ENCODE measurements at regions not wholly inside any gene's neighbourhood (a gene's known extent, or its start where the extent isn't known, plus 50 kb on each side); places are given as distances from the start of the nearest gene placed in this dataset.
"Not testable (repeated sequence)": the region's sequence is repeated elsewhere in the genome, so short reads cannot be mapped to it uniquely, and the experiment has no call there.

DNA sequence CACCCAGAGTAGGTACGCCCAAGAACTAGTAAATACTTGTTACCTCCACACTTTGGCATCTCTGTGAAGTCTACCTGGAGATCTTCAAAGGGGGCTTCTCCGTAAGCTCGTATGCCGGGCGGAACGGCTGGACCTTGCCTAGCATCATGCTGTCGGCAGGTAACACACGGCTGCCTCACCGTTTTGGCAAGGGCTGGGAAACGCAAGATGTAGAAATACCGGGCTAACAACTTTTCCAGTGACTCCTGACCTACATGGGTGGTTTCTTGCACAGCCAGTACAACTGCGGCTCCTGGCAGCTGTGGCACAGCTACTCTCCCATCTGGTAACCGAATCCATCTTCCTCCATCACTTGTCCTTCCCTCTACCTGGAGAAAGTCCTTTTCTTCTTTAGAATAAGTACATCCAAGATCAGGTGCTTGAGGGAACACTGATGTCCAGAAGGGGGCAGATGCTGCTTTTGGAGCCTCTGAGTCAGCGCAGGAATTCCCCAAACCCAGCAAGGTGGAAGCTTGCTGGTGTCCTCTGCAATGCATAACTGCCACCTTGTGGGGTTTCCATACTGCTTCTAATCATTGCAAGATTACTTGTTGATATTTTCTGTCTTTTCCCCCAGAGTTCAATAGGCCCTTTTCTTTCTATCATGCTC lies 59.7 kb upstream of the FRG2C start:
- WGBS, 3 donors: 69 to 82% (median 74%) methylated on average over 14 of the region's 14 CpGs
- not testable (repeated sequence) for H3K27ac ChIP-seq (ENCODE audit: low read depth, low read length)

DNA sequence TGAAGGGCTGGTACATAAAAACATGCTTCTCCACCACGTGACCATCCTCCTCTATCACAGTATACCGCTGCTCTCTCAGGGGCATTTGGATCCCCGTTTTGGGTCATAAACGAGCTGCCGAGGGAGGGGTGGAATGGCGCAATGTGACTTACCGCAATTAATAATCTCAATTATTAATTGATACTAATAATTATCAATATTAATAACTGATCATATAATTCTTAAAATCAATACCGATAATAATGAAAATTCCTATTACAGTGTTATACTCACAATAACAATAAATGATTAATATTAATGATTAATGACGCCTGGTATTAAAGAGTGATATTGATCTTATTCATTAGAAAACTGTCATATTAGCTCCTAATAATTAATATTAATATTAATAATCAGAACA lies 56.1 kb upstream of the FRG2C start:
- WGBS, 3 donors: 79 to 88% (median 82%) methylated on average over 9 of the region's 9 CpGs

DNA sequence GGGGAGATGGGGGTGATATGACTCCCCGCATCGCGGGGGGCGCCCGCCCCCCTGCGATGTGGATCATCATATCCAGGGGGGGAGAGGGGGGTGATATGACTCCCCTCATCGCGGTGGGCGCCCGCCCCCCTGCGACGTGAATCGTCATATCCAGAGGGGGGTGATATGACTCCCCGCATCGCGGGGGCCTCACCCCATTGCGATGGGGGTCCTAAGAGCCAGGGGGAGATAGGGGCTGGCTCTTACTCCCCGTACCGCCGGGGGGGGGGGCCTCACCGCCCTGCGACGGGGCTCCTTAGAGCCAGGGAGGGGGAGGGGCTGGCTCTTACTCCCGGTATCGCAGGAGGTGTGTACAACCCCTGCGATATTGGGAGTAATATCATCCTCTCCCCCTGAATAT lies 54.5 kb upstream of the FRG2C start:
- 23 to 33% (median 25%) methylated on average over 21 to 26 of the region's 26 CpGs for WGBS, 3 donors

More for the DNA sequence above, 56.1 kb upstream of the FRG2C start:
- not testable (repeated sequence) for H3K27ac ChIP-seq (ENCODE audit: low read depth, low read length)

DNA sequence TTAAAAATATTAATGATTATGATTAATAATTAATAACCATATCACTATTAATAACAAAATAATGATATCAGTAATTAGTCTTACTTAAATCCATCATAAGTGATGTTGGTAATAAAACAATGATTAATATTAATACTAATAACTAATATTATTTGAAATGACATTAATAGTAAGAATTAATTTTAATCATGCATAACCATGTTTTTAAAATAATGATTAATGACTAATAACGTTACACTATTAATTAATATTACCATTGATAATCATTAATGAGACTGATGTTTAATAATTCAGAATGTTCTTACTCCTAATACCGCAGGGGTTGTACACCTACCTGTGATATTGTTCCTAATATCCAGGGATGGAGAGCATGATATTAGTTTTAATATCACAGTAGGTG lies 53.4 kb upstream of the FRG2C start:
- no peak overlapping the region for H3K27ac ChIP-seq (ENCODE audit: low read depth, low read length)

More for the DNA sequence above, 54.5 kb upstream of the FRG2C start:
- H3K27ac ChIP-seq (ENCODE audit: low read depth, low read length): not testable (repeated sequence)

DNA sequence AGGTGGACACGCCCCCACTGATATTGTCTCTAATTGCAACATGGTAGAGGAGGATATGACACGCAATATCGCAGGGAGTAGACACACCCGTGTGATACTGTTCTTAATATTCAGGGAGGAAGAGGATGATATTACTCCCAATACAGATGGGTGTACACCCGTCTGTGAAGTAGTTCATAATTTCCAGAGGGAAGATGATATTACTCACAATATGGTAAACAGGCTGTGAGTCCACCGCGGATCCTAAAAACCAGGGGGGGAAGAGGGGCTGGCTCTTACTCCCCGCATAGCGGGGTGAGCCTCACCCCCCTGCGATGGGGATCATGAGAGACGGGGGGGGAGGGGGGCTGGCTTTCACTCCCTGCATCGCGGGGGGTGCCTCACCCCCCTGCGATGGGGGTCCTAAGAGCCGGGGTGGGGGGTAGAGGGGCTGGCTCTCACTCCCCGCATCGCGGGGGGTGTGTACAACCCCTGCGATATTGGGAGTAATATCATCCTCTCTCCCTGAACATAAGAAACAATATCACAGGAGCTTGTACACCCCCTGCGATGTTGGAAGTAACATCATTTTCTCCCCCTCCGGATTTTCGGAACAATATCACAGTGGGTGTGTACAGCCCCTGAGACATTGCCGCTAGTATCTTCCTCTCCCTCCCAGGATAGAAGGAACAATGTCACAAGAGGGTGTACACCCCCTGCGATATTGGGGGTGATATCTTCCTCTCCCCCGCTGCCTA lies 52.2 kb upstream of the FRG2C start:
- 48 to 56% (median 50%) methylated on average over 24 to 25 of the region's 25 CpGs for WGBS, 3 donors
- H3K27ac ChIP-seq (ENCODE audit: low read depth, low read length): not testable (repeated sequence)

More for the DNA sequence above, 53.4 kb upstream of the FRG2C start:
- 71 to 79% (median 78%) methylated on average over 2 of the region's 2 CpGs for WGBS, 3 donors
